ENCODE measurements at regions not wholly inside any gene's neighbourhood (a gene's known extent, or its start where the extent isn't known, plus 50 kb on each side); places are given as distances from the start of the nearest gene placed in this dataset.

DNA sequence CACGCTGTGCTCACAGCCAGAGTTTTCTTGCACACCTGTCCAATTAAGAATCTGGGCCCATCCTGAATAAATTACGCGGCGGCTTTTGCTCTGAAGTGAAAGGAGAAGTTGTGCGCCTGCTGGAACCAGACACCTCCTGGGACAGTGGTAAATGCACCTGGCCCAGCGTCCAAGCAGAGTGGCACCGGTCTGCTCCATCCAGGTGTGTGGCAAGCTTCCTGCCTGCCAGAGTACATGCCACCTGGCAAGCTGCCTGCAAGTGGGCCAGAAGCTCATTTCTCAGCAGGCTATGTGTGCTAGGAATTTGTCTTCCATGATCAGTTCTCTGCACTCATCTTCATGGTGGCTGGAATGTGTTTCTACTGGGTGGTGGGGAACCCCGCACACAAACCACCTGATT is 660.6 kb downstream of the ETS1 start:
- Histone ChIP-seq H3K9me3 (no peaks in the 10 kb centered on the region), H3K4me3 (no peak overlapping the region), H3K27me3 (replicated peaks; ENCODE audit: insufficient read depth) (no peaks in the 10 kb centered on the region), H3K36me3 (no peaks in the 10 kb centered on the region), H3K4me1 (replicated peaks) (no peaks in the 10 kb centered on the region), H3K27ac (no peak overlapping the region)
- TF ChIP-seq POLR2A (IDR thresholded peaks at IDR 0.05): no peak
- TF ChIP-seq POLR2AphosphoS5 (IDR thresholded peaks at IDR 0.05): no peak
- TF ChIP-seq, protein P1, sequence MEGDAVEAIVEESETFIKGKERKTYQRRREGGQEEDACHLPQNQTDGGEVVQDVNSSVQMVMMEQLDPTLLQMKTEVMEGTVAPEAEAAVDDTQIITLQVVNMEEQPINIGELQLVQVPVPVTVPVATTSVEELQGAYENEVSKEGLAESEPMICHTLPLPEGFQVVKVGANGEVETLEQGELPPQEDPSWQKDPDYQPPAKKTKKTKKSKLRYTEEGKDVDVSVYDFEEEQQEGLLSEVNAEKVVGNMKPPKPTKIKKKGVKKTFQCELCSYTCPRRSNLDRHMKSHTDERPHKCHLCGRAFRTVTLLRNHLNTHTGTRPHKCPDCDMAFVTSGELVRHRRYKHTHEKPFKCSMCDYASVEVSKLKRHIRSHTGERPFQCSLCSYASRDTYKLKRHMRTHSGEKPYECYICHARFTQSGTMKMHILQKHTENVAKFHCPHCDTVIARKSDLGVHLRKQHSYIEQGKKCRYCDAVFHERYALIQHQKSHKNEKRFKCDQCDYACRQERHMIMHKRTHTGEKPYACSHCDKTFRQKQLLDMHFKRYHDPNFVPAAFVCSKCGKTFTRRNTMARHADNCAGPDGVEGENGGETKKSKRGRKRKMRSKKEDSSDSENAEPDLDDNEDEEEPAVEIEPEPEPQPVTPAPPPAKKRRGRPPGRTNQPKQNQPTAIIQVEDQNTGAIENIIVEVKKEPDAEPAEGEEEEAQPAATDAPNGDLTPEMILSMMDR (IDR thresholded peaks at IDR 0.05): no peak
- intact Hi-C loops (cut with DNase I): no loop called here
- 81% methylated on average over 8 of the region's 8 CpGs for WGBS
- DNase-seq (ENCODE audit: low spot score): no peak

DNA sequence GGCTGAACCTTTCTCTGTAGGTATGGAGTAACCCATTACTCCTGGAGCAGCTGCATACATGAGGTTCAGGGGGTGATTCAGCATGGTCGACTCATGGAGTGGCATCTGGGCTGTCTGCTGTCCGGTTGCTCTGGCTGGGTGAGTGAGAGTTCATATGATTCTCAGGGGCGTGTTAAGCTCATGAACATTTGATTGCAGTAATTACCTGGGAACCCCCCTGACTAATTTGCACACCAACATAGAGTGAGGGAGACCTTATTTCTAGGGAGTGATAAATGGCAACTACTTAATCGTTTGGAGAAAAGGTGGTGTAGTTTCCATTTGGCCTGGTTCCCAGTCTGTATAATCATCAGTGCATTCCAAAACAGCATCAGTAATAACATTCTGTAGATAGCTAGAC is 661.9 kb downstream of the ETS1 start:
- H3K4me3 ChIP-seq: no peak overlapping the region
- H3K9me3 ChIP-seq: no peaks in the 10 kb centered on the region
- intact Hi-C loops (cut with DNase I): no loop called here
- TF ChIP-seq, protein P1 (IDR thresholded peaks at IDR 0.05): no peak
- TF ChIP-seq POLR2AphosphoS5 (IDR thresholded peaks at IDR 0.05) (no peak), POLR2A (IDR thresholded peaks at IDR 0.05) (no peak)
- WGBS: 71% methylated on average over 4 of the region's 4 CpGs
- H3K27ac ChIP-seq: no peak overlapping the region
- no peak for DNase-seq (ENCODE audit: low spot score)
- no peaks in the 10 kb centered on the region for H3K4me1 ChIP-seq (replicated peaks)
- H3K27me3 ChIP-seq (replicated peaks; ENCODE audit: insufficient read depth): no peaks in the 10 kb centered on the region
- H3K36me3 ChIP-seq: no peaks in the 10 kb centered on the region

DNA sequence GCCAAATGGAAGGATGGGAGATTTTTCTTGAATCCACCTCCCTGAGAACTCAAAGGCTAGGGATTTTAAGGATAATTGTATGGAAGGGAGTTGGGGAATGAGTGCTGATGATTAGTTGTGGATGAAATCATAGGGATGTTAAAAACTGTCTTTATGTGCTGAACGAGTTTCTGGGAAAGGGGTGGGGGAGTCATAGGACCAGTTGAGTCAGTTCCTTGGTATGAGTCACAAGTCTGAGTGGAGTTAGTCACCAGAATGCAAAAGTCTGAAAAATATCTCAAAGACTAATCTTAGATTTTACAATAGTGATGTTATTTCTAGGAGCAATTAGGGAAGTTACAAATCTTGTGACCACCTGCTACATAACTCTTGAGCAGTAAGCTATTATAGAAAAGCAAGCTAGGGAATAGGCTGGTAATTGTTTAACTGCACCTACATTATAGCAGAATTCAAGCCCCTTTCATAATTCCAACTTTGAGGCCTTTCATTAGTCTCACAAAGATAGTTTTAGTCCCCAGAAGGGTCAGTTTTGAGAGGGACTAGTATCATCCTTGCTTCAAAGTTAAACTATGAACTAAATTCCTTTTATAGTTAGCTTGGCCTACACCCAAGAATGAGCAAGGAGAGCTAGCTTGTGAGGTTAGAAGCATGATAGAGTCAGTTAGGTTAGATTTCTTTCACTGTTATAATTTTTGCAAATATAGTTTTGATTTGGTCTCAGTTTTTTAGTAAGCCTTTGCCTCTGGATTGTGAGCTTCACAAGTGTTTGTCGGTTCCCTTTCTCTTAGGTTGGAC is 668.0 kb downstream of the ETS1 start:
- 61% methylated on average over 2 of the region's 2 CpGs for WGBS
- H3K36me3 ChIP-seq: no peaks in the 10 kb centered on the region
- no peaks in the 10 kb centered on the region for H3K27me3 ChIP-seq (replicated peaks; ENCODE audit: insufficient read depth)
- no peaks in the 10 kb centered on the region for H3K9me3 ChIP-seq
- TF ChIP-seq, protein P1 (IDR thresholded peaks at IDR 0.05): no peak
- TF ChIP-seq POLR2A (IDR thresholded peaks at IDR 0.05): no peak
- TF ChIP-seq POLR2AphosphoS5 (IDR thresholded peaks at IDR 0.05): no peak
- DNase-seq (ENCODE audit: low spot score): no peak
- H3K27ac ChIP-seq: no peak overlapping the region
- no peaks in the 10 kb centered on the region for H3K4me1 ChIP-seq (replicated peaks)
- intact Hi-C loops (cut with DNase I): no loop called here
- H3K4me3 ChIP-seq: no peak overlapping the region

DNA sequence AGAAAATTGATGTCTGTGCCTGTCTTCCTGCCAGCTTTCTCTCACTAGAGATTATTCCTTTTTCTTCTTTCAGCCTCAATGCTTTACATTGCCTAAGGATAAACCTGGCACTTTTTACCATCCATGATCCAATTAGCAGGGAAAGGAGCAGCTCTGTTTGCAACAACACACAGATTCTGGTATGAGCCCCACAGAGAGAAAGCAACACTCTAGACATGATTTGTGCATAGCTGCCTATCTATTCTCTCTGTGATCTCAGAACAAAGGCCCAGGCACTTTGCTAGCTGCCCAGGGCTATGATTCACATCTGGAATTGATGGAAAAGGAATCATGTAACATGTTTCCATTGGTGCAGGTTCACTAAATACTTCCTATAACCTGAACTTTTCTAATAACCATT is 685.0 kb downstream of the ETS1 start:
- Histone ChIP-seq H3K4me3 (no peak overlapping the region), H3K27me3 (replicated peaks; ENCODE audit: insufficient read depth) (no peaks in the 10 kb centered on the region), H3K9me3 (no peaks in the 10 kb centered on the region), H3K4me1 (replicated peaks) (no peaks in the 10 kb centered on the region), H3K27ac (no peak overlapping the region), H3K36me3 (no peaks in the 10 kb centered on the region)
- no peak for DNase-seq (ENCODE audit: low spot score)
- TF ChIP-seq POLR2AphosphoS5 (IDR thresholded peaks at IDR 0.05) (no peak), POLR2A (IDR thresholded peaks at IDR 0.05) (no peak)
- TF ChIP-seq, protein P1 (IDR thresholded peaks at IDR 0.05): no peak
- intact Hi-C loops (cut with DNase I): no loop called here

Measured in prostate gland (tissue), 2 donors.